ENCODE measurements at regions not wholly inside any gene's neighbourhood (a gene's known extent, or its start where the extent isn't known, plus 50 kb on each side); places are given as distances from the start of the nearest gene placed in this dataset.

- no peak for TF ChIP-seq CTCF (IDR thresholded peaks at IDR 0.05; ENCODE audit: extremely low read depth, missing control alignments)
- no peak for DNase-seq (ENCODE audit: low spot score)
These were observed 56.5 kb upstream of the ANO4 start for GRCh38 chr12:100738086-100738485.

DNA sequence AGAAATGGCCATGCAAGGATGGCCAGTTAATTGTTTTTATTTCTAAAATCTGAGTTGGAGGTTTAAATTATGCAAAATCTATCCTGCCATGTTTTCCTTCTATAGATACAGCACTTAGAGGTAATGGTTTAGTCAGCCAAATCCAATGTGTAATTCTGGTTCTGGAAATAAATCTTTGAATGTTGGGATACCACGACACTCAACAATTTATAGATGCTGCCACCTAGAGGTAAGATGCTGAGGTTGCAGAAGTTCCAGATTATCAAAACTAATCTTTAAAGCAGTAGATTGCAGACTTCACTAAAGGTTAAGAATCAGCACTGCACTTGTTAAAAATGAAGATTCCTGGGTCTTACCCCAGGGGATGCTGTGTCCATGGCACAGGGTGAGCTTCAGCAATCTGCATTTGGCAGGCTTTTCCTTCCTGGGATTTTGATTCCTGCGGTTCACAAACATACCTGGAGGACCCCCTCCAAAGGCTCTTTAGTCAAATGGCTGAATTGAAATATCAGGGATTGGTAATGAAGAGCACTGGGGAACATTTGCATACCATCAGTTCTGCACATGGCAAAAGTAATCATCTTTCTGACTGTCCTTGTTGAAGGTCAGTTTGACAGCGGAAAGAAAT is 53.4 kb upstream of the ANO4 start:
- no peak for DNase-seq (ENCODE audit: low spot score)
- peak; percentile 59 for TF ChIP-seq CTCF (IDR thresholded peaks at IDR 0.05; ENCODE audit: extremely low read depth, missing control alignments)

DNA sequence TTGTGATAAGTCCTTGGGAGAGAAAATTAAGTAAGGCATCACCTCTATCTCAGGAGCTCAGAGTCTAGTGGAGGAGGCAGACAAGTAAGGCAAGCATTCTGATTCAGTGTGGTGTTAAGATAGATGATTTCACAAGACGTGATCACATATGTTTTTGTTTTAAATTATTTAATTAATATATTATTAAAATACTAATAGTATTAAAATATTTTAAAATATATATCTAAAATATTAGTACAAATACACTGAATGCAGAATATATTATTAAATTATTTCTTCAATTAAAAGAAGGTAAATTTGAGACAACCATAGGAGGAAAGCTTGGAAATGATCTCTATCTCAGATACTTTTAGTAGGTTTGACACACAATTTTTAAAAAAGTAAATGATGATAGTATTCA is 51.5 kb upstream of the ANO4 start:
- DNase-seq (ENCODE audit: low spot score), result no peak
- TF ChIP-seq CTCF (IDR thresholded peaks at IDR 0.05; ENCODE audit: extremely low read depth, missing control alignments), result no peak
